Retinal pigment epithelial cell (primary cell): ENCODE measurements at regions not wholly inside any gene's neighbourhood (a gene's known extent, or its start where the extent isn't known, plus 50 kb on each side); places are given as distances from the start of the nearest gene placed in this dataset.
"Not testable (repeated sequence)": the region's sequence is repeated elsewhere in the genome, so short reads cannot be mapped to it uniquely, and the experiment has no call there.

Experiments
- DNase-seq: peaks from one replicate; pipeline ENCODE4 v3.0.0-alpha.2; 2010; ENCODE audit warnings: low read depth
- H3K4me3 ChIP-seq: 2 replicates; pipeline ENCODE4 v1.5.1; 2011; ENCODE audit warnings: mild to moderate bottlenecking, low read length, control low read depth, moderate library complexity
- CTCF ChIP-seq: conservative IDR thresholded peaks from 2 replicates; pipeline ENCODE4 v1.5.1; 2011; ENCODE audit warnings: low read depth, low read length, control low read depth, inconsistent platforms

- no peak for DNase-seq
- TF ChIP-seq CTCF = no peak
- H3K4me3 ChIP-seq = no peak overlapping the region
These were observed 207.7 kb downstream of the PTPRC start for GRCh38 chr1:198846556-198846955.

DNA sequence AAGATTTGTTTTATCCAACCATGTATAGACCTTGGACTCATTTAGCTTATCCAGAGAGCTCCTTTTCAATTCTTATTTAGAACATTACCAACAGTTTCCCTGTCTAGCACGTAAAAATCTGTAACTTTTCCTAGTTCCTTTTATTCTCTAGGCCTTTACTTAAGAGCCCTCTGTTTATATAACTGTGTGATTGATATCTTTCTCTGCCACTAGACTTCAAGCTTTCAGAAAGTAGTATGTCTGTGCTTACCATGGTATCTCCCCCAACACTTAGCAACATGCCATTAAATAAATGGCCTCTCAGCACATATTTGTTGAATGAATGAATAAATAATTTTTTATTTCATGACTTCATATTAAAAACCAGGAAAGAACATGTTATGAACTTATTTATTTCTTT, 209.4 kb downstream of the PTPRC start:
- no peak for TF ChIP-seq CTCF
- DNase-seq = no peak

DNA sequence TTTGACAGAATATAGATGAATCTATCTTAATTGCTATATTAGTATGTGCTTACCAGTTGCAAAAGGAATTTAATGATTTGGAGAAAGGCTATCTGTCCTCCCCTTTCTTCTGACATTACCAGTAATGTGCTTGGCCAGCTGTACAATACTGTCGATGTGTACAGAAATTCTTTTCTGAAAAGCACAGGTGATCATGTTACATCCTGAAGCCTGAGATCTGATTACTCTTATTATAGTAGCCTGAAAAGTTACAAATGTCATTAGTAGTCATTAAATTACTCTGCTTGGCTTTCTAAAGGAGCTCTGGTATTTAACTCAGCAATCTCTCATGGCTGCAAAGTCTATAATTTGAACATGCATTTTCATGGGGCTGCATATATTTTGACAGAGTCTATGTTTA, 209.8 kb downstream of the PTPRC start:
- TF ChIP-seq CTCF = no peak
- no peak for DNase-seq
- no peak overlapping the region for H3K4me3 ChIP-seq

More for the DNA sequence above, 209.4 kb downstream of the PTPRC start:
- H3K4me3 ChIP-seq = no peak overlapping the region

- TF ChIP-seq CTCF = no peak
- DNase-seq = no peak
- H3K4me3 ChIP-seq = no peak overlapping the region
These were observed 210.3 kb downstream of the PTPRC start for GRCh38 chr1:198849093-198849492.

GRCh38 chr1:198850196-198850595, 211.4 kb downstream of the PTPRC start:
- no peak for TF ChIP-seq CTCF
- DNase-seq = no peak
- H3K4me3 ChIP-seq = no peak overlapping the region

DNA sequence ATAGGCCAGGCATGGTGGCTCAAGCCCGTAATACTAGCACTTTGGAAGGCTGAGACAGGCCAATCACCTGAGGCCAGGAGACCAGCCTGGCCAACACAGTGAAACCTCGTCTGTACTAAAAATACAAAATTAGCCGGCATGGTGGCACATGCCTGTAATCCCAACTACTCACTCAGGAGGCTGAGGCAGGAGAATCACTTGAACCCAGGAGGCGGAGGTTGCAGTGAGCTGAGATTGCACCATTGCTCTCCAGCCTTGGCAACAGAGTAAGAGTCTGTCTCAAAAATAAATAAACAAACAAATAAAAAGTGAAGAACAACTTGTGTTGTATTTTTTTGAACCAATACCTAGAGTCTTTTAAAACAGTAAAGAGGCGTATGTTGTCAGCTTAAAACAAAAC, 212.1 kb downstream of the PTPRC start:
- not testable (repeated sequence) for H3K4me3 ChIP-seq, DNase-seq

GRCh38 chr1:198856601-198857000, 217.8 kb downstream of the PTPRC start:
- TF ChIP-seq CTCF = no peak
- DNase-seq = no peak
- no peak overlapping the region for H3K4me3 ChIP-seq

DNA sequence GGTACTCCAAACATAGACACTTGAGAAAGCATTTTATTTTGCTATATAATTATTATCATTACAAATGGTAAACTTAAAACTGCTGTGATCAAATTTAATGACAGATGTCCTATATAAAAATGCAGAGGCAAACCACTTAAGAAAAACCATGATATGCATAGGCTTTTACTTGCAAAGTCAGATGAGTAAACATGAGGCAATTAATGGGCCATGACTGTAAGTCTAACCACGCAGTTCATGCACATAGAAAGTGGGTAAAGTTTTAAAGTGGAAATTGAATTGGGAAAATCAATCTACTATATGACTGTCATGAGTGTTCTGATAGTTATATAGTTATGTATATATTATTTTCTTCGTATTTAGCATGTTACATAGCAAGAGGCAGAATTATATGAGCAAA, 219.2 kb downstream of the PTPRC start:
- no peak for DNase-seq
- H3K4me3 ChIP-seq = no peak overlapping the region

More for the DNA sequence above, 219.2 kb downstream of the PTPRC start:
- no peak for TF ChIP-seq CTCF
